ACHN (cell line): ENCODE measurements at regions not wholly inside any gene's neighbourhood (a gene's known extent, or its start where the extent isn't known, plus 50 kb on each side); places are given as distances from the start of the nearest gene placed in this dataset.

ENCODE experiments used
- DNase-seq: peaks from one replicate; pipeline ENCODE4 v3.0.0-alpha.2; 2015
- in situ Hi-C: cut with HindIII; loops from 2 replicates; pipeline ENCODE4 v1.10.0; 2017; ENCODE audit warnings: low sequenced_read_pairs, low pct_ligation_motif_present, low pct_unique_long_range_greater_than_20kb

DNA sequence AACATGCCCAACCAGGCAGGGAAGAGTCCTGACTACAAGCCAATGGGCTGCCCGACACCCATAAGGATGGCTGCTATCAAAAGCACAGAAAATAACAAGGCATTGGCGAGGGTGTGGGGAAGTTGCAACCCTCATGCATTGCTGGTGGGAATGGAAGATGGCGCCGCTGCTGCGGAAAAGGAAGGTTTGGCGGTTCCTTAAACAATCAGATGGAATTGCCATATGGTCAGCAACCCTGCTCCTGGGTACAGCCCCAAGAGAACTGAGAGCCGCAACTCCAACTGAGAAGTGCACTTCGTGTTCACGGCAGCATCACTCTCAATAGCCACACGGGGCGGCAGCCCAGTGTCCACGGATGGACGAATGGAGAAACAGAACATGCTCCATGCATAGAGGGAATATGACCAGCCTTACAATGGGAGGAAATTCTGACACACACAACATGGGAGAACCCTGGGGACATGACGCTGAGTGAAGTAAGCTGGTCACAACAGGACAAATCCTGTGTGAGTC lies 193.3 kb downstream of the RBFOX3 start:
- in situ Hi-C loops, result no loop called here
- DNase-seq, result no peak

GRCh38 chr17:79415909-79416308 lies 194.9 kb downstream of the RBFOX3 start:
- DNase-seq, result no peak
- in situ Hi-C loops, result no loop called here

GRCh38 chr17:79415365-79415764 lies 195.5 kb downstream of the RBFOX3 start:
- in situ Hi-C loops, result no loop called here
- DNase-seq, result no peak

DNA sequence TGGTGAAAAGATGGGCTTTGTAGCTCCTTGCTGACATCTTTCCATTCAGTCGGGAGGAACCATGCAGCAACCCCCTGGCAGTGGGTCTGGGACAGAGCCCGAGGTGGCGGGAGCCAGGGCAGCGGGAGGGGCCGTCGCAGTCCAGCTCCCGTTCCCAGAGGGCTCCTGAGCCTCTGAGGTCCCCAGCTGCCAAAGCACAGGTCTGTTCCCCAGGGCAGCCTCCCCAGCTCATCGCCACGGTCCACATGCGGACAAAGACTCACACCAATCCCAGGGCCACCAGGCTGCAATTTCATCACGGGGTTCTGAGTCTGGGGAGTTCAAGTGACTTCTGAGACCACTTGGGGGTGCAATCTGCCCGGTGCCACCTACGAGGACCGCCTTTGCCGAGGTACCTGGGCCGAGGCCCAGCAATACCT lies 196.0 kb downstream of the RBFOX3 start:
- in situ Hi-C loops, result no loop called here
- no peak for DNase-seq

GRCh38 chr17:79414063-79414792 lies 196.6 kb downstream of the RBFOX3 start:
- in situ Hi-C loops, result no loop called here
- no peak for DNase-seq

DNA sequence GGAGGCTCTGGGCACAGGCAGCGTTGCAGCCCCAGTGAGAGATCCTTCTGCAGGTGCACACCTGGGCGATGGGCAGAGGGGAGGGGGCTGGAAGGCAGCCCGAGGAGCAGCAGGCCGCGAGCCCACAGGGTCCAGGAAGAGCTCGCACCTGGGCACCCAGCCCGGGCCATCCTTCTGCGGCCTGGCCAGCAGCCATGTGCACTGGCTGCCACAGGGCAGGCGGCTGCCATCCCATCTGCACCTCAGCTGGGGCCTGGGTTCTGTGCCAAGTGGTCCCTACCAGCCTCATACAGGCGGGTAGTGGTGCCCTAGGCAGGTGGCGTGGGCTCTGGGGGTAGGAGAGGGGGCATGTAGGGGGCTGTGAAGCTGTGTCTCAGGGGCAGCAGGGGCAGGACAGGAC lies 197.2 kb downstream of the RBFOX3 start:
- in situ Hi-C loops, result no loop called here
- no peak for DNase-seq

GRCh38 chr17:79412886-79413390 lies 197.9 kb downstream of the RBFOX3 start:
- in situ Hi-C loops, result no loop called here
- no peak for DNase-seq

DNA sequence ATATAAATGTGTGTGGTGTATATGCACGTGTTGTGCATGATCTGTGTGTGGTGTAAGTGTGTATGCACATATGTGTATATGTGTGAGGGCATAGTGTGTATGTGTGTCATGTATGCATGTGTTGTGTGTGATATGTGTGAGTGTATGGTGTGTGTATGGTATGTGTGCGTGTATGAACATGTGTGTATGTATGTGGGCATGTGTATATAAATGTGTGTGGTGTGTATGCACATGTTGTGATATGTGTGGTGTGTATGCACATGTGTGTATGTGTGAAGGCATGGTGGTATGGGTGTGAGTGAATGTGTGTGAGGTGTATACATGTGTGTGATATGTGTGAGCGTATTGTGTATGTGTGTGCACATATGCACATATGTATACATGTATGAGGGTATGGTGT lies 198.7 kb downstream of the RBFOX3 start:
- in situ Hi-C loops, result no loop called here
- no peak for DNase-seq

DNA sequence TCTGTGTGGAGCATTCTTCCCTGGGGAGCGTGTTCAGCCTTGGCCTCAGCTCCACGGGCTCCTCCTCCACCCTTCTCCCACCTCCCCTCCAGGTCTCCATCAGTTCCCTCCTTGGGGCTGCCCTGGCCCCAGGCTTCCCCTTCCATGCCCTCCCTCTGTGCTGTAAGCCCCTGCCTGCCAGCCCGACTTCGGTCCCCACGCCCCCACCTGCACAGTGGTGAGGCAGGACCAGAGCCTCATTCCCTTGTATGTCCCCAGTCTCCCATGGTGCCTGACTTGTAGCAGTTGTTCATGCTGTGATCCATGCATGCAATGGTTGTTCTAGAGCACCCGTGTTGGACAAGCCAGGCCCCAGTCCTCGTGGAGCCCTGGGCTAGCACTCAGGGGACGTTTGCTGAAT lies 199.4 kb downstream of the RBFOX3 start:
- DNase-seq, result no peak
- in situ Hi-C loops, result no loop called here

DNA sequence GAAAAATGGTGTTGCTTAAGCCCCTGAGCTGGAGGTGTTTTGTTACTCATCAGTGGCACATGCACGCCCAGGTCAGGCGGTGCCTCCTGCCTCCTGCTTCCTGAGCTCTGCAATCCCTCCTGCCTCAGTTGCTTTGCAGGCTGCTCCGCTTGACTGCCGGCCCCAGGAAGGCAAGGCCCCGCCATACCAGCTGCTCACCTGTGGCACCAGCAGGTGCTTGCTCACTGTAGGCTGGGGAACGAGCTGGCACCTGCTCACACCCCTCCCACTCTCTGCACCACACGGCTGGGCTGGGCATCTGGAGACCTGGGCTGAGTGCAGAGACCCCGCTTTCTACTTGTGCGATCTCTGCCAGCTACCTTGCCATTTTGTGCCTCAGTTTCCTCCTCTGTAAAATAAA lies 200.2 kb downstream of the RBFOX3 start:
- in situ Hi-C loops, result no loop called here

DNA sequence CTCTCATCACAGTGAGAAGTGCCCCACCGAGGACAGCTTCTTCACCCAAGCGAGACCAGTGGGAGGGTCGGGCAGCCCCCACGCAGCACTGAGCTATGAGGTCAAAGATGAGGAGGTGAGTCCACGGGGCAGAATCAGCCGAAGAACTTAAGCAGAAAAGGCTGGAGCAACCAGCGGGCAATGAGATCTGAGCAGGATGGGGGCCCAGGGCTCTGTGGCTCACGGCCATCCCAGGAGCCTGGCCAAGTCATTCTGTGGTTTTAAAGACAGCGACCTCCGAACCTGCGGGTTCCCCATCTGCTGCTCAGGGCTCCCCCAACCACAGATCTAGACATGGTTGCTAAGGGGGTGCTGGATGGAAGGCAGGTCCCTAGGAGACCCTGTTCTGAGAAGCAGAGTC lies 202.6 kb downstream of the RBFOX3 start:
- in situ Hi-C loops, result no loop called here
- DNase-seq, result no peak

More for the DNA sequence above, 200.2 kb downstream of the RBFOX3 start:
- DNase-seq, result no peak

GRCh38 chr17:79407385-79407784 lies 203.5 kb downstream of the RBFOX3 start:
- DNase-seq, result no peak
- in situ Hi-C loops, result no loop called here

GRCh38 chr17:79406316-79406715 lies 204.5 kb downstream of the RBFOX3 start:
- in situ Hi-C loops, result no loop called here

DNA sequence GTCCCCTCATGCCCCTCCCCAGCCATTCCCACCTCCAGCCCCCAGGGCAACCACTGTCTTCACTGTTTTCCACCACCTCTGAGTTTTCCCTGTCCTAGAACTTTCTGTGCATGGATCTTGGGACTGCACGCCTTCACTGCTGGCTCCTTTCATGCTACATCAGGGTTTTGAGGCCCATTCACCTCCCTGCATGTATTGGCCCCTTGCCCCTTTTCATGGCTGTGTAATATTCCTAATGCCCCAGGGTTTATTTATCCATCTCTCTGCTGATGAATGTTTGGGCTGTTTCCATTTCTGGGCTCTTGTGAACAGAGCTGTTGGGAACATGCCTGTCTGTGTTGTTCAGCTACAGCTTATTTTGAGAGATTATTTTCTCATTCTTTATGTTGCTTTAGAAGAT lies 205.0 kb downstream of the RBFOX3 start:
- in situ Hi-C loops, result no loop called here
- DNase-seq, result no peak

More at GRCh38 chr17:79406316-79406715, 204.5 kb downstream of the RBFOX3 start:
- DNase-seq, result no peak

DNA sequence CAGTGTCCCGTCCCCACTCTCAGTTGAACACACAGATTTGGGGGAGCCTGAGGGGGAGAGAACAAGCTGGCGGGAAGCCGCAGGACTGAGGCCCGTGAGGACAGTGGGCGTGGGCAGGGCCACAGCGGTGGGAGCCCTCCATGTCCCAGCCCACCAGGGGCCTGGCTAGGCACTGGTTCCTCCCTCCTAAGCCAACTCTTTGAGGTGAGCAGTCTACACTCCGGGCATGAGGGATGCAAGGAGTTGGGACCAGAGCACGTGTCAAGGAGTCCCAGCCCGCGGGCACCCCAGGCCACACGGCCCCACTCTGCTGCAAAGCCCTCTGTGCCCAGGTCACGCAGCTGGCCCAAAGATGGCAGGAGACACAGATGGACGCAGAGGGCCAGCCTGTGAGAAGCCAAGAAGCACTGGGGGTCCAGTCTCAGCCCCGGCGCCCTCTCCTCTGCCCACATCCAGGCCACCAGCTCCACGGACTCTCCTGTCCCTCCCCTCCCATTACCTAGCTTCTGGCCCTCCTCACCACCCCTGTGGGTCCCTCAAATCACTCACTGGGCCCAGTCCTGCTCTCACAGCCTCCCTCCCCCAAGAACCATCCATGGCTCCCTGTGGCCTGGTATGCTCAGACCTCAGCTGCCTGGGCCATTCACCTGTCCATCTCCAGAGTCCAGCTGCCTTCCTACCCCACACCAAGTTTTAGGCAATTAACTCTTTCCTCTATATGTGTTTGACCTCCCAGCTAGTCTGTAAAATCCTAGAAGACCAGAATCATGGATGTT lies 206.5 kb downstream of the RBFOX3 start:
- in situ Hi-C loops, result no loop called here
- DNase-seq, result no peak

- no peak for DNase-seq
- in situ Hi-C loops, result no loop called here
Observed at GRCh38 chr17:79401704-79402674, 208.9 kb downstream of the RBFOX3 start.

DNA sequence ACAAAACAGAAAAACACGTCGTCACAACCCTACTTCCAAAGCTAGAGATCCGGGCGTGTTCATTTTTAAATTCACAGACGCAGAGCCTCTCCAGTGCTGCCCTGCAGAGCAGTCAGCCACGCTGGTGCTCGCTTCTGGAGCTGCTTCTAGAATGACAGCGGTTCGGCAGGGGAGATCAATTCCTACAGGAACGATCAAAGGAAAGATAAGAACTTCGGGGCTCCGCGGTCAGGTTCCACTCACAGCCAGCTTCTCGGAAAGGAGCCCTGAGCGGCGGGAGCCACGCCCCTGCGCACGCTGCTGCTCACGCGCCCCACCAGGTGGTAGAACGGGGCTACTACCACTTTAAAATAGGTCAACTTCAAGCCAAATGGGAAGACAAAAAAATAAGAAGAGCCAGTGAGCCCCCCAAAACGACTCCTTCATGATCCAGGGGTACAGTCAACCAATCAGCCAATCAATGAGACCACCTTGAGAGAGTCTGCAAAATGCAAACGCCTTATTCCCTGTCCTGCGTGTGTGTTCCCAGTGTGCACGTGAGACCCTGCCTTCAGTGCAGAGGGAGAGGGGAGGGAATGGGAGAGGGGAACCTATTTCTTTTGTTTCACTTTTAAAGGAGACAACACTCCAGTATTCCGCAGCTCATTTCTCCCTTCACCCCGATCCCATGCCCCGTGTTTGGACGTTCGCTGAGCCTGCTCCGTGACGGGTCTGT lies 209.7 kb downstream of the RBFOX3 start:
- in situ Hi-C loops, result no loop called here
- peak; percentile 60 for DNase-seq

GRCh38 chr17:79399610-79400144 lies 211.2 kb downstream of the RBFOX3 start:
- no peak for DNase-seq
- in situ Hi-C loops, result loop anchor here (25.0 kb wide), 1 partner anchor 212 kb away; no protein-coding TSS in a partner anchor
